ENCODE measurements at regions not wholly inside any gene's neighbourhood (a gene's known extent, or its start where the extent isn't known, plus 50 kb on each side); places are given as distances from the start of the nearest gene placed in this dataset.

DNA sequence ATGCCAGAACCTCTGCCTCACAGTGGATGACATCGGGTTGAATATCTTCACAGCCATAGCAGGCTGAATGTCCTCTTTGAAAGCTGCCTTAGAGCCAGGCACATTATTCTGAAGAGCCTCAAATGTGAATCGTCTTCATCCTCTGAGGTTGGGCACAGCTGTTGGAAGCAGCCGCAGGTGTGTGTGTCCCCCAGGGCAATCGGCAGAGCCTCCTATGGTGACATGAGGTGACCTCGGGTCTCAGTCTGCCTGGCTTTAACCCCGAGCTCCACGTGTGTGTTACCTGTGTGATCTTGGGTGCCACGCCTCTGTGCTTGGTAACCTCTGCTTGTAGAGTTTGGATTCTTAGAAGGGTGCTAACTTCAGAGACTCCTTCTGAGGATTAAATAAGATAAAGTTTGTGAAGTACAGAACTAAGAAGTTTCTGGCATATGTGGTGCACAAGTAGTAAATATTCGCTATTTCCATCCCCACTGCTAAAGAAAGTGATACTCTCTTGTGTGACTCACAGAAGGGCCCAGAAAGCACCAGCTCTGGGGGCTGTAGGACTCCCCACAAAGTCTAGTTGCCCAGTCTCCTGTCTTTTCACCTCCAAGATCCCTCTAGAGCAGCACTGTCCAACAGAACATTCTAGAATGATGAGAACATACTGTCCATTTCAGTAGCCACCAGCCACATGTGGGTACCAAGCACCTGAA lies 500.9 kb downstream of the NPHP4 start:
- TF ChIP-seq, protein P1, sequence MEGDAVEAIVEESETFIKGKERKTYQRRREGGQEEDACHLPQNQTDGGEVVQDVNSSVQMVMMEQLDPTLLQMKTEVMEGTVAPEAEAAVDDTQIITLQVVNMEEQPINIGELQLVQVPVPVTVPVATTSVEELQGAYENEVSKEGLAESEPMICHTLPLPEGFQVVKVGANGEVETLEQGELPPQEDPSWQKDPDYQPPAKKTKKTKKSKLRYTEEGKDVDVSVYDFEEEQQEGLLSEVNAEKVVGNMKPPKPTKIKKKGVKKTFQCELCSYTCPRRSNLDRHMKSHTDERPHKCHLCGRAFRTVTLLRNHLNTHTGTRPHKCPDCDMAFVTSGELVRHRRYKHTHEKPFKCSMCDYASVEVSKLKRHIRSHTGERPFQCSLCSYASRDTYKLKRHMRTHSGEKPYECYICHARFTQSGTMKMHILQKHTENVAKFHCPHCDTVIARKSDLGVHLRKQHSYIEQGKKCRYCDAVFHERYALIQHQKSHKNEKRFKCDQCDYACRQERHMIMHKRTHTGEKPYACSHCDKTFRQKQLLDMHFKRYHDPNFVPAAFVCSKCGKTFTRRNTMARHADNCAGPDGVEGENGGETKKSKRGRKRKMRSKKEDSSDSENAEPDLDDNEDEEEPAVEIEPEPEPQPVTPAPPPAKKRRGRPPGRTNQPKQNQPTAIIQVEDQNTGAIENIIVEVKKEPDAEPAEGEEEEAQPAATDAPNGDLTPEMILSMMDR (IDR thresholded peaks at IDR 0.05; ENCODE audit: low read depth, low read length, missing control alignments), result no peak
- DNase-seq (ENCODE audit: low read depth), result no peak
- H3K4me3 ChIP-seq (ENCODE audit: low read depth, low read length), result no peak overlapping the region

DNA sequence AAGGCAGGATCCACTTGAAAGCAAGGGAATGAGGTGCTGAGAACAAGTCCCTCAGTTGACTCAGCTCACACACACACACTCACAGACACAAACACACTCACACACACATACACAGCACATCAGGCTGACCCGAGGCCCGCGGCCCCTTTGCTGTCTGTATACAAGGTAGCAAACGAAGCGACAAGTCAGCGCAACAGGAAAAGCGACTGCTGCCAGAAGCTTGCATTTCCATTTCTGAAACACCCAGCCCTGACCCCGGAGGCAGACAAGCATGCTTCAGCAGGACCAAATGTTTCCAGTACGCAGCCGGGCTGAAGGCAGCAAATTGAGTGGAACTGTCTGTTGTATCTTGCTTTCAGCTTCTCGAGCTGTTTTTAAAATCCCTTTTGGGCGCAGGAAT lies 501.6 kb downstream of the NPHP4 start:
- DNase-seq (ENCODE audit: low read depth), result no peak
- TF ChIP-seq, protein P1 (IDR thresholded peaks at IDR 0.05; ENCODE audit: low read depth, low read length, missing control alignments), result no peak

DNA sequence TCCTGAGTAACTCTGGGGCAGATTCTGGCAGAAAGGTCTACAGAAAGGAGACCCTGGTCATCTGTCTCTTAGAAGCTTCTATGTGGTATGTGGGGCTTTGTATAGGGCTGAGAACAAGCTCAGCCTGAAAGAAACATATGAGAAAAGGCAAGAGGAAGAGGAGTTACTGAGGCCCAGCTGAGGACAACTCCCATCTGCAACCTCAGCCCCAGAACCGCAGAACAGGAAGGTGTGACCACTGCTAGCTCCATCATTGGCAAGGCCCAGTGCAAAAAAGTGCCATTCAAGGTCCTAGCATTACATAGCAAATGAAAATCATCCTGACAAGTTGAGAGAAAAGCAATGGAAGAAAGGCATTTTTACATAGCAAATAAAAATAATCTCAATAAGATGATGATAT lies 503.8 kb downstream of the NPHP4 start:
- DNase-seq (ENCODE audit: low read depth), result no peak
- H3K4me3 ChIP-seq (ENCODE audit: low read depth, low read length), result no peak overlapping the region
- TF ChIP-seq, protein P1 (IDR thresholded peaks at IDR 0.05; ENCODE audit: low read depth, low read length, missing control alignments), result no peak

More for the DNA sequence above, 501.6 kb downstream of the NPHP4 start:
- no peak overlapping the region for H3K4me3 ChIP-seq (ENCODE audit: low read depth, low read length)

DNA sequence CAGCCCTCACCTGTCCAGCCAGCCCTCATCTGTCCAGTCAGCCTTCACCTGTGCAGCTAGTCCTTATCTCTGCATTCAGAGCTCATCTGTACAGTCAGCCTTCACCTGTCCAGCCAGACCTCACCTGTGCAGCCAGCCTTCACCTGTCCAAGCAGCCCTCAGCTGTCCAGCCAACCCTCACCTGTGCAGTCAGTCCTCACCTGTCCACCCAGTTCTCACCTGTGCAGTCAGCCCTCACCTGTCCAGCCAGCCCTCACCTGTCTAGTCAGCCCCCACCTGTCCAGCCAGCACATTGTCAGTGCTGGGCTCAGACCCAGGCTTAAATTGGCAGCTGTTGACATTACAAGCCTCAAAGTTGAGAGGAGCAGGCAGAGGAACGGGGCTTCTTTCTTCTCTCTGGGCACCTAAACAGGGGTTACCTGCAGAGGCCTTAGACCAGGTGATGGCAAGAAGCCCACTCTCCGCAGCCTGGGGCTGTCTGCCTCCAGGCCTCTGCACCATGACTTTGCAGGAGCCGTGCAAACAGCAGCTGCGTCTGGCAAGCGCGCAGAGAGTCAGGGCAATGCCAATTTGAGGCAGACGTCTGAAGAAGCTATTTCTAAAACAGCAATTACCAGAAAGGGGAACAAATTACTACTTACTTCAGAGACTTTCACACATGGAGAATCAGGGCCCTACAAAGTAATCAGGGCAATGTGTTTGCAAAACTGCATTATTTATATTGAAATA lies 506.1 kb downstream of the NPHP4 start:
- DNase-seq (ENCODE audit: low read depth), result no peak
- TF ChIP-seq, protein P1 (IDR thresholded peaks at IDR 0.05; ENCODE audit: low read depth, low read length, missing control alignments), result no peak

DNA sequence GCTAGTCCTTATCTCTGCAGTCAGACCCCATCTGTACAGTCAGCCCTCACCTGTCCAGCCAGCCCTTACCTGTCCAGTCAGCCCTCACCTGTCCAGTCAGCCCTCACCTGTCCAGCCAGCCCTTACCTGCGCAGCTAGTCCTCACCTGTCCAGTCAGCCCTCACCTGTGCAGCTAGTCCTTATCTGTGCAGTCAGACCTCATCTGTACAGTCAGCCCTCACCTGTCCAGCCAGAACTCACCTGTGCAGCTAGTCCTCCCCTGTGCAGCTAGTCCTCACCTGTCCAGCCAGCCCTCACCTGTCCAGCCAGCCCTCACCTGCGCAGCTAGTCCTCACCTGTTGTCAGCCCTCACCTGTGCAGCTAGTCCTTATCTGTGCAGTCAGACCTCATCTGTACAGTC lies 506.8 kb downstream of the NPHP4 start:
- DNase-seq (ENCODE audit: low read depth), result no peak
- no peak overlapping the region for H3K4me3 ChIP-seq (ENCODE audit: low read depth, low read length)
- TF ChIP-seq, protein P1 (IDR thresholded peaks at IDR 0.05; ENCODE audit: low read depth, low read length, missing control alignments), result no peak

More for the DNA sequence above, 506.1 kb downstream of the NPHP4 start:
- H3K4me3 ChIP-seq (ENCODE audit: low read depth, low read length), result no peak overlapping the region

DNA sequence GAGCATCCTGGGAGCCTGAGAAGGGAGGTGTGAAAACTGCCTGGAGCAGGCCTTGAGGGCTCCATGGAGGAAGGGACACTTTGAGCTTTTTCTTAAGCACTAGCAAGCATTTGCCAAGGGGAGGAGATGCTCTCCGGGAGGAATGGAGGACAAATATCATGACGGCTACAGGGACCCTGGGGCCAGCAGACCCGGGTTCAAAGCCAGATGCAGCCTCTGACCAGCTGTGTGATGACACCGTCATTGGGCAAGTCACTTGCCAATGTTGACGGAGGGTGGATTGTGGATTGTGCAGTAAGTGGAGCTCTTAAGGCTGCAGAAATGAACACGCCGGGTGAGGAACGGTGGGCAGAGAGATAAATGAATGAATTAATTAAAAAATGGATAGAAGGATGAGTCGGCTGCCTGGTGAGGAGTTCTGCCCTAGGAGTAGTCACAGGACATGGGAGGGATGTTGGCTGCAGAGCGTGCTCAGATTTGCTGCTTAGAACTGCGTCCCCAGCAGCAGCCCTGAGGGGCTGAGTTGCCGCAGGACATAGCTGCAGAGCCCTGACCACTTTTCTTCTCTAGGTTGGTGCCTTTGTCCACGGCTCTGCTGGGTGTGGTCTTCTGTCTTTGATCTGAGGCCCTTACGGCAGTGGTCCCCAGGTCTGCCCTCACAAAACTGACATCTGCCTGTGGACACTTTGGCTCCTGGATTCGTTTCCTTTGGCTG lies 507.6 kb downstream of the NPHP4 start:
- TF ChIP-seq, protein P1 (IDR thresholded peaks at IDR 0.05; ENCODE audit: low read depth, low read length, missing control alignments), result no peak

More for the DNA sequence above, 507.6 kb downstream of the NPHP4 start:
- no peak for DNase-seq (ENCODE audit: low read depth)
- H3K4me3 ChIP-seq (ENCODE audit: low read depth, low read length), result no peak overlapping the region

Measured in GM12864 (cell line).